HG03558 (cell line): ENCODE measurements at regions not wholly inside any gene's neighbourhood (a gene's known extent, or its start where the extent isn't known, plus 50 kb on each side); places are given as distances from the start of the nearest gene placed in this dataset.

Source experiments
- ATAC-seq: cut with Tn5 transposase; IDR thresholded peaks from one replicate; pipeline ENCODE4 v1.9.1; 2021; ENCODE audit warnings: moderate number of reproducible peaks; ENCODE audit not compliant: unreplicated experiment; ENCODE audit errors: extremely low read depth

- ATAC-seq = no peak
Measured at GRCh38 chr2:13135856-13136255, 419.1 kb downstream of the TRIB2 start.

- ATAC-seq = no peak
Measured at GRCh38 chr2:13137679-13138078, 420.9 kb downstream of the TRIB2 start.

- ATAC-seq = no peak
Measured at GRCh38 chr2:13141315-13141714, 424.6 kb downstream of the TRIB2 start.

GRCh38 chr2:13143451-13143850 is 426.7 kb downstream of the TRIB2 start:
- ATAC-seq = no peak

GRCh38 chr2:13156916-13157315 is 440.2 kb downstream of the TRIB2 start:
- no peak for ATAC-seq

DNA sequence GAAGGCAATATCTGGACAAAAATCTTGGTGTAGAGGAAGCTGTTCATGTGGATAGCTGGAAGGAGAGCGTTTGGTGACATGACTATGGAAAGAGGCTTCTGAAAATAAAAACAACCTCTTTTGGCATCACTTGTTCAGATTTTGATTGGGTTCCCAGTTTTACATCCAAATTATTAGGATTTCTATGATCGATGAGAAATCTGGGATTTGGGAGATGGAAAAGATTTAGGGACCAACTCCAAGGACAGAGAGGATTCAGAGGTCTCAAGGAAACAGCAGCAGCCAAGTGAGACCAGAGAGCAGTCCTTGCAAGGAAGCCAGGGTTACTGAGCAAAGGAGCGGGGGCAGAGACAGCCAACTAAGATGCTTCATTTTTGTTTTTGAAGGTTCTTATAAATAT is 441.7 kb downstream of the TRIB2 start:
- no peak for ATAC-seq

- ATAC-seq = no peak
Measured at GRCh38 chr2:13180729-13181128, 464.0 kb downstream of the TRIB2 start.

DNA sequence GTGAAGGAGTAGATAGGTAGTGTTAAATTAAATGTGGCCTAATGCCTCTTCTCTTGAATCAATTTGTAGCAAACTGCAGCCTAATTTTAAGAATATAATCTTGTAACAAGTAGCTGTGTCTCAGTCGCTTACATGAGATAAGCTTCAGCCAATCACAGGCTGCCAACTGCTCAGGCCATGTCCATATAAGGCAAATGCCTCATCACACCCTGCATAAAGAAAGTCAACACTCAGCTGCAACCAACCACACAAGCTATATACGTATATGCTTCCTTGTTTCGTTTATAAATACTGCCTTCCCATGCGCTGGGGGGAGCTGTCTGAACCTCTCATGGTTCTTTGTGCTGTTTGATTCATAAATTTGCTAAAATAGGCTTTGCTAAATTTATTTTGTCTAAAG is 476.3 kb downstream of the TRIB2 start:
- ATAC-seq = no peak

DNA sequence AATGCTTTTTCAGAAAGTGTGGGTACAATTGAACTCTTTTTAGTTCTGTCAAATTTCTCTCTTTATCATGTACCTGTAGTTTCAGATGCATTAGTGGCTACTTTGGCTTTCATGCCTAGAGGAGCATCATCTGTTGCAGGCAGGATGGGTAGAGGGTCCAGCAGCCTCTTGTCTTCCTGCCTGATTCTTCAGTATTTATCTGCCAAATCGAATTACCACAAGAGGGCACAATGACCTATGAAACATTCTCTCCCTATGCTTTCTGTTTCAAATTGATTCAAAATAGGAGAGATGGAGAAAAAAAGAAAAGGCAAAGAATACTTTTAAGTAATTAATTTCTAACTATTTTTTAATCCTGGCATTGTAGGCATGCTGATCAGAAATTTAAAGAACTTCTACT is 477.2 kb downstream of the TRIB2 start:
- ATAC-seq = peak; percentile 61

DNA sequence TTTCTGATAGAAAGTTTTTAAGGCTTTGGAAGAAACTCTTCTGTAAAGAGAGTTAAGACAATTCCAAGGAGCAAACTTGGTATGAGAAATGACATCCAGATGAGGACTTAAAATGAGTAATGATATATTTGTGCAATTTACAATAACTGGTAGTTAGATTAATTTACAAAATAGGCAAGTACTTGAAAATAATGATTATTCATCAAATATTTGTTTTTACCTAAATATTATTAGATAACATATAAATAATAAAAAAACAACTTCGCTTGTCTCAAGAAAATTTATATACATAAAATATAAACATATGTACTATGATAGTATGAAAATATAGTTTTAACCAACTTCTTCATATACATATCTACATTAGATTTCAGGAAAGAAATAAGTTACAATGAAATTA is 478.5 kb downstream of the TRIB2 start:
- ATAC-seq = no peak

GRCh38 chr2:13197248-13197647 is 480.5 kb downstream of the TRIB2 start:
- ATAC-seq = no peak

DNA sequence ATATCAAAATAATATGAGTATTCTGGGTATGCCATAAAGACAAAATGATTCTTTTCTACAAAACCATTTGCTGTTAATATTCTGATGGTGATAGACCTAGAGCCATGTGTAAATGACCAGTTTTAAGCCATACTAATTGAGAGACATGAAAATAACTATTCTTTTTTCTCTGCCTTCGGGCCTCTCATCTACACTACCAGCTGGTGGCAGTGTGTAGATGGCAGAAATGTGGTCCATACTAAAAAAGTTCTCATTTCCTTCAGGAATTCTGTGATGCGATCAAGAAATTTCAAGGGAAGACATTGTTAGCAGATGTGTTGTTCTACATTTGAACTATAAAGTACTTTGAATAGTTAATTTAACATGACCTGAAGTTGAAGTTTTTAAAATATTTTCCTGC is 485.2 kb downstream of the TRIB2 start:
- no peak for ATAC-seq

DNA sequence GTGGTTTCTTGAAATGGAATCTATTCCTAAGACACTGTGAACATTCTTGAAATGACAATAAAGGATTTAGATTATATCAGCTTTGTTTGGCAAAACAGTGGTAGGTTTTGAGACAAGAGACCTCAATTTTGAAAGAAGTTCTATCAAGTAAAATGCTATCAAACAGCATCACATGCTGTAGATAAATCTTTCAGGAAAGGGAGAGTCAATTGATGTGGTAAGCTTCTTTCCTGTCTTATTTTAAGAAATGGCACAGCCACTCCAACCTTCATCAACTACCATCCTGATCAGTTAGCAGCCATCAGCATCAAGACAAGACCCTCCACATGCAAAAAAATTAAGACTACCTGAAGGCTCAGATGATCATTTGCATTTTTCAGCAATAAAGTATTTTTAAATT is 495.4 kb downstream of the TRIB2 start:
- ATAC-seq = no peak

DNA sequence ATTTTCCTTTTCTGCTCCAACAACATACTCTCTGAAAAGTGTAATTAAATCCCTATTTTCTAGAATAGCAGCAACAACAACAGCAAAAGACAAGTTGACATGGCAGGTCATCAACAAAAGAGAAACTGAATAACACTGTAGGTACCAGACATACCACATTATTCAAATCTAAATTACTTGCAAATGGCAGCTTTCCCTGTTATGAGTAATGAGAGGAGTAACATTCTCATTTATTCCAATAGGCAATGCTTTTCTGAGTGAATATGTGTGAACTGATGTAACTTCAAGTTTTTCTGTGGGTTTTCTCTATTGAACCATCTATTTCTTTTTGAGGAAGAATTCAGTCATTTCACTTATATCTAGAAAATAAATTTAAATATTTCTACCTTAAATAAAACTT is 501.5 kb downstream of the TRIB2 start:
- no peak for ATAC-seq

- ATAC-seq = no peak
Measured at GRCh38 chr2:13227578-13227977, 510.8 kb downstream of the TRIB2 start.

DNA sequence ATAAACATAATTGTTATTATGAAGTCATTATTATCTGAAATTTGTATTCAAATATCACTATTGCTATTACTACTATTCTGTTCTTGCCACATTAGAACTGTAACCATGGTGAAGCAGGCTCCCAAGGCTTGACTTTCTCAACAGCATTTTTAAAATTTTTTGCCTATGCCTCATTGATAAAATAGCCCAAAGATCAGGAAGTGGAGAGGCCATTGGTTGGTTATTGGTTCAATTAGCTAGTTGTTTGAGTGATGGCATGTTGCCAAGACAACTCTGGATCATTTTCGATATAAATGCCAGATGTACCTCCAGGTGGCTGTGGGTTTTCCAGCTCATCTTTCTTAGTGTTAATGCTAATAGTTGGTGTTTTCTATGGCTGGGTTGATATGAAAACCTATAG is 513.5 kb downstream of the TRIB2 start:
- no peak for ATAC-seq

- no peak for ATAC-seq
Measured at GRCh38 chr2:13240061-13240460, 523.3 kb downstream of the TRIB2 start.

DNA sequence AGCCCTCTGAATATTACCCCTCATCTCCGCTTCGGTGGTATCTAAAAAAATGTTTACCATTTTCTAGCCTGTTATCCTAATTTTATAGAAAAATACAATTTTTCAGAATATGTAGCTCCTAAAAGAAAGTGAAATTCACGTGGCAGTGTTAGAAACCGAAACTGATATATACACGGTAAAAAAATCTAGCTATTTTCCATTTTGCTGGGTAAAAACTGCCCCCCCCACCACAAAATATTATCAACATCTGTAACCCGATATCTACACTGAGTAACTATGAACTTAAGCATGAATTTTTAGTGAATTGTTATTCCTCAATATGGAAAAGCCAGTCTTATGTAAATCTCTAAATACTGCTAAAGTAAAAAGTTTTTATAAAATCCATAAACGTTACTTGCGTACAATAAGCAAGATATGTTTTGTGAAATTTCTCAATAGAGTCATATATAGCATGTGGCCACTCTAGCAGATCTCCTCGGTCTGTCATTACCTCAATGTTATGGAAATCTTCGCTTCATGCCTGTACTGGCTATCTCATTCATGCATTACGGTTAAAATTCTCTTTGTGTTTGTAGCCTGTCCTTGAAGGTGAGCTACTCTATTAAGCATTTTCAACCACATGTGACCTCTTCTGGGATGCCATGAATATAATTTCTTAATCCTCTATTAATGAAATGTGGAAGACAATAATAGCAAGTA is 524.2 kb downstream of the TRIB2 start:
- ATAC-seq = peak; percentile 52

GRCh38 chr2:13252615-13253014 is 535.9 kb downstream of the TRIB2 start:
- no peak for ATAC-seq

DNA sequence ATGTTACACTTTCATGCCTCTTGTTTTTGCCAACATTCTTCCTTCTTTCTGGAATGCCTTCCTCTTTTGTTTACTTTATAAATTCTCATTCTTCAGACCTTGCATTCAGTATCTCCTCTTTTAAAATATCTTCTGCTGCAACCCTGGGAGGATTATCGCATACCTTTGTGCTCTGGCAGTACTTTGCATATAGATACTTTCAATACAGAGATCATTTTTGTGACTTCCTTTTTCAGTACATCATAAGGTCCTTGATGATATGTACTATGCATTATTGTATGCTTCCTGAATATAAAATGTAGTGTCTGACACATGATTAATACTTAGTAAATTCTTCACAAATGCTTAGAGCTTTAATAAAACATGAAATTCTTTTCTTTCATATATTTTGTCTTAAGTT is 538.7 kb downstream of the TRIB2 start:
- no peak for ATAC-seq

DNA sequence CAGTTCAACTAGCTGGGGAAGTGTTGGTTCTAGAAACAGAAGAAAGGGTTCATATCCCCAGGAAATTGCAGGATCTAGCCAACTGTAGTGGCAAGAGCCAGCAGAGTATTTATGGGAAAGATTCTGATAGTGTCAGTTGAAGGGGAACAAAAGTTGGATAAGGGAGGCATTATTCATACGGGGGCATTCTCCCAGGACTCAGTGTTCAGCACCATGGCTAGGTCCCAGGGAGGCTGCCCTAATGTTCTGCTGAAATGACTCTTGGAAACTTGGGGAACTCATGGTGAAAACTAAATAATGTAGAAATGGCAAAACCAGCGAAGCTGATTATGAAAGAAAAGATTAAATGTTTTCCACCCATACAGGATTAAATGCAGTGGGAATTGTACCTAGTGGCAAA is 543.7 kb downstream of the TRIB2 start:
- ATAC-seq = no peak

- no peak for ATAC-seq
Measured at GRCh38 chr2:13266166-13266565, 549.4 kb downstream of the TRIB2 start.

GRCh38 chr2:13284688-13285087 is 568.0 kb downstream of the TRIB2 start:
- no peak for ATAC-seq
